Progenitor cell of endocrine pancreas (in vitro differentiated cells): ENCODE measurements at regions not wholly inside any gene's neighbourhood (a gene's known extent, or its start where the extent isn't known, plus 50 kb on each side); places are given as distances from the start of the nearest gene placed in this dataset.

Source experiments
- DNase-seq: peaks from one replicate; pipeline ENCODE4 v3.0.0; 2021; ENCODE audit warnings: low spot score; ENCODE audit not compliant: unreplicated experiment
- H3K27ac Mint-ChIP-seq: 2 replicates; pipeline ENCODE4 v1.8.0; 2021; ENCODE audit warnings: mild to moderate bottlenecking, moderate library complexity, mixed read lengths
- H3K27me3 Mint-ChIP-seq: 2 replicates; pipeline ENCODE4 v1.8.0; 2021; ENCODE audit warnings: mixed read lengths
- H3K36me3 Mint-ChIP-seq: 2 replicates; pipeline ENCODE4 v1.8.0; 2022; ENCODE audit warnings: mixed read lengths; ENCODE audit not compliant: insufficient read depth
- H3K4me1 Mint-ChIP-seq: 2 replicates; pipeline ENCODE4 v1.8.0; 2021; ENCODE audit warnings: low read depth, mixed read lengths
- H3K4me3 Mint-ChIP-seq: 2 replicates; pipeline ENCODE4 v1.8.0; 2021; ENCODE audit warnings: low read depth, mild to moderate bottlenecking, moderate library complexity, mixed read lengths
- H3K9me3 Mint-ChIP-seq: 2 replicates; pipeline ENCODE4 v1.8.0; 2021; ENCODE audit warnings: low read depth, mixed read lengths
- TF ChIP-seq, protein P1 (sequence below): fragments of 200-600 bp; sonication (generic); IDR thresholded peaks from one replicate; pipeline ENCODE4 v1.5.0; 2021; ENCODE audit warnings: antibody characterized with exemption, mild to moderate bottlenecking; ENCODE audit not compliant: unreplicated experiment

DNA sequence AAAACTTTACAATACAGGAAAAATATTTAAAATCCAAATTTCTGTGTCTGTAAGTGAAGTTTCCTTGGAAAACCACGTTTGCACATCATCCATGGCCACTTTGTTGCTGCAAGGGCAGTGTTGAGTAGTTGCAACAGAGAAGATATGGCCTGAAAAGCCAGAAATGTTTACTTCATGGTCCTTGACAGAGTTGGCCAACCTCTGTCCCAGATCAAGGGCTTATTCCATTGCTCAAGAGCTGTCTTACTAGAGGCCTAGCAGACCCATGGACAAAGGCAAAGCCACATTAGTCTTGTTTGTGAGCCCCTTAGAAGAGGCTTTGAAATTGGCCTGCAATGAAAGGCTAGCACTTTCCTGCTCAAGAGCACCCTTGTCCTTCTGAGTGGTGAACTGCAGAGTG is 119.4 kb downstream of the GAS1 start:
- peaks cover 19% of the 10 kb centered on the region for H3K27me3 Mint-ChIP-seq
- DNase-seq, result no peak
- TF ChIP-seq, protein P1, sequence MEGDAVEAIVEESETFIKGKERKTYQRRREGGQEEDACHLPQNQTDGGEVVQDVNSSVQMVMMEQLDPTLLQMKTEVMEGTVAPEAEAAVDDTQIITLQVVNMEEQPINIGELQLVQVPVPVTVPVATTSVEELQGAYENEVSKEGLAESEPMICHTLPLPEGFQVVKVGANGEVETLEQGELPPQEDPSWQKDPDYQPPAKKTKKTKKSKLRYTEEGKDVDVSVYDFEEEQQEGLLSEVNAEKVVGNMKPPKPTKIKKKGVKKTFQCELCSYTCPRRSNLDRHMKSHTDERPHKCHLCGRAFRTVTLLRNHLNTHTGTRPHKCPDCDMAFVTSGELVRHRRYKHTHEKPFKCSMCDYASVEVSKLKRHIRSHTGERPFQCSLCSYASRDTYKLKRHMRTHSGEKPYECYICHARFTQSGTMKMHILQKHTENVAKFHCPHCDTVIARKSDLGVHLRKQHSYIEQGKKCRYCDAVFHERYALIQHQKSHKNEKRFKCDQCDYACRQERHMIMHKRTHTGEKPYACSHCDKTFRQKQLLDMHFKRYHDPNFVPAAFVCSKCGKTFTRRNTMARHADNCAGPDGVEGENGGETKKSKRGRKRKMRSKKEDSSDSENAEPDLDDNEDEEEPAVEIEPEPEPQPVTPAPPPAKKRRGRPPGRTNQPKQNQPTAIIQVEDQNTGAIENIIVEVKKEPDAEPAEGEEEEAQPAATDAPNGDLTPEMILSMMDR, result no peak
- no peaks in the 10 kb centered on the region for H3K36me3 Mint-ChIP-seq
- H3K4me3 Mint-ChIP-seq, result no peak overlapping the region
- no peaks in the 10 kb centered on the region for H3K4me1 Mint-ChIP-seq
- H3K9me3 Mint-ChIP-seq, result no peaks in the 10 kb centered on the region
- H3K27ac Mint-ChIP-seq, result no peak overlapping the region

DNA sequence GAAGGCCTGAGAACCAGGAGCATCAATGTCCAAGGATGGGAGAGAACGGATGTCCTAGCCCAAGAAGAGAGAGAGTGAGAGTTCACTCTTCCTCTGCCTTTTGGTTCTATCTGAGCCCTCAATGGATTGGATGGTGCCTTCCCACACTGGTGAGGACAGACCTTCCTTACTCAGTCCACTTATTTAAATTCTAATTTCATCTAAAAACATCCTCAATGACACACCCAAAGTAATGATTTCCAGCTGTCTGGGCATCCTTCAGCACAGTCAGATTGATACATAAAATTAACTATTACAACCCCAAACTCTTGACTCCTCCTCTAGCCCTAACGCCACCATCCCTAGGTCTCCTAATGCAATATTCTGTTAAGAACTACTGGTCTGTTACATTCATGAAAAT is 122.0 kb downstream of the GAS1 start:
- H3K9me3 Mint-ChIP-seq, result no peaks in the 10 kb centered on the region
- H3K36me3 Mint-ChIP-seq, result no peaks in the 10 kb centered on the region
- no peak overlapping the region for H3K27ac Mint-ChIP-seq
- peaks cover 19% of the 10 kb centered on the region for H3K27me3 Mint-ChIP-seq
- H3K4me3 Mint-ChIP-seq, result no peak overlapping the region
- TF ChIP-seq, protein P1, result no peak
- no peaks in the 10 kb centered on the region for H3K4me1 Mint-ChIP-seq
- DNase-seq, result no peak

DNA sequence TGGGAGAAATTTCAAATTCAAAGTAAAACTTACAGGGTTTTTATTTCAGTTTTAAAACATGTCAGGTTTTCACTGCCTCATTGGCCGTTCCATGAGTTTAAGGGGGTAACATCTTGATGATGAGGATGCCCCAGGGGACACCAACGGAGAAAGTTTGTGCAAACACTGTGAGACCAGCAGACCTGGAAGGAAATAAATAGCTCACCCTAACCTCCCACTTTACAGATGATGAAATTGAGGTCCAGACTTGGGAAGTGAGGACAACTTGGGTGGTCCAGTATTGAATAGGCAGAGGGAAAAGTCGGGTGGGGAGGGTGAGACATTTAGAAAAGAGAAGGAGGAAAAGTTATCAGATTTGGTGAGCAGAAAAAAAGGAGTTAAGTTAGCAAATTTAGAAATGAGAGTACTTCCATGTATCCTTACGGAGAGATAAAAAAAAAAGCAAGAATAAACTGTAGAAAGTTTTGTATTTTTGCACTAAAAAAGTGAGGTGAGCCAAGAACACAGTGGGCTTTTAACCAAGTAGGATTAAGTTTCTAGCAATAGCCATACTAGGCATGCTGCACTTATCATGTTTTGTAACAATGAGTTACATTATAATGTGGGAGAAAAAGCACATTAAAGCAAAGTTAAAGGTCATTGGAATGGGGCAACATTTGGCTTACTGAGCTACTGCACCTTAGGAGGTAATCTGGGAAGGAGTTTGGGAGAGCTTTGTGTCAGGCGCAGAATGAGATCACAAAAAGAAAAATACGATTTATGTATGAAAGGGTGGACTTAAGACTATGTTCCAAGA is 125.1 kb downstream of the GAS1 start:
- H3K4me1 Mint-ChIP-seq, result no peaks in the 10 kb centered on the region

DNA sequence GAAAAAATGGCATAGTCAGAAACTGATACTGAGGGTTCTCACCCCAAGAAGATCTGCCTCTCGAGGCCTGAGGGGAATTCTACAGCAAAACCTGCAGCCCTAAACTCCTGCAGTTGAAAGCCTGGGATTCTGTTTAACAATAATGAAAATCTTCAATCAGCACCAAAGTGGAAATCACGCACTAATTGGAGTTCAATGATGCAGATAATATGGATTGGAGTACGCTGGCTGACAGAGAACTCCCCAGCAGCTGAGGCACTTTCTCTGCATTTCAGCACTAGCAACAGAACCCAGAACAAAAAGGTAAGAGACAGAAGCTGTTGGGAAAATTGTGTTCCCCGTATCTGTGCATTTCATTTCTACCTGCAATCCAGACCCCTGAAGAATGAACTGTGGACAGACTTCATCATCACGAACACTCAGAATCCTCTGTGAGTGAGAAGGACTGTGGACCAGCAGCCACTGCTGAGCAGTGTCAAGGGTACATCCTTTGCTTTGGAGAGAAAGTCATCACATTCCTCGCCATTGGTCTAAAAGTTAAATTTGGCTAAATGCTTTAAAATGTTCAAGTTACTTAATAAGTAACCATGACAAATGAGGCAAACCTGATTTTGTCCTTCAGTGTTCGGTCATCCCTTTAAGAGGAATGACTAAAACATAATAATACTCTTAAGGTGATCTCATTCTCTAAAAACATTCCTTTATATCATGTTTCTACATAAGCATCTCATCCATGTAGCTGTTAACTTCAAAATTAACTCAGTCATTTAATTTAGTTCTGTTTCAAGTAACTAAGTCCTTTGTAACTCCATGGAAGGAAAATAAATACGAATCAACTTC is 126.1 kb downstream of the GAS1 start:
- DNase-seq, result no peak
- H3K27ac Mint-ChIP-seq, result no peak overlapping the region
- no peaks in the 10 kb centered on the region for H3K36me3 Mint-ChIP-seq
- H3K27me3 Mint-ChIP-seq, result peaks cover 12% of the 10 kb centered on the region
- no peaks in the 10 kb centered on the region for H3K9me3 Mint-ChIP-seq
- TF ChIP-seq, protein P1, result no peak
- no peak overlapping the region for H3K4me3 Mint-ChIP-seq
- H3K4me1 Mint-ChIP-seq, result no peaks in the 10 kb centered on the region

More for the DNA sequence above, 125.1 kb downstream of the GAS1 start:
- Mint-ChIP-seq H3K27ac (no peak overlapping the region), H3K4me3 (no peak overlapping the region), H3K27me3 (peaks cover 19% of the 10 kb centered on the region), H3K36me3 (no peaks in the 10 kb centered on the region), H3K9me3 (no peaks in the 10 kb centered on the region)
- TF ChIP-seq, protein P1, result no peak
- no peak for DNase-seq

DNA sequence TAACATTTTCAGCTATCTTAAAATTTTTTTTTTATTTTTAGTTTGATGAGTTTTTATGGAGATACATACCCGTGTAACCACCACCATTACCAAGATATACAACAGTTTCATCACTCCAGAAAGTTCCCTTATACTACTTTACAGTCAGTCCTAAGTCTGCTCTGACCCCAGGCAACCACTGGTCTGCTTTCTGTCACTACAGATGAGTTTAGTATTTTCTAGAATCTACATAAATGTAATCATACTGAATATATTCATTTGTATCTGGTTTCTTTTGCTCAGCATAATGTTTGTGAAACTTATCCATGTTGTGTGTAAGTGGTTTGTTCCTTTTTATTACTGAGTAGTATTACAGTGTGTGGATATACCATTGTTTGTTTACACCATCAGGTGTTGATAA is 127.8 kb downstream of the GAS1 start:
- peaks cover 3% of the 10 kb centered on the region for H3K27me3 Mint-ChIP-seq
- H3K4me3 Mint-ChIP-seq, result no peak overlapping the region
- no peaks in the 10 kb centered on the region for H3K4me1 Mint-ChIP-seq
- H3K27ac Mint-ChIP-seq, result no peak overlapping the region
- no peaks in the 10 kb centered on the region for H3K9me3 Mint-ChIP-seq
- no peak for DNase-seq
- TF ChIP-seq, protein P1, result no peak
- no peaks in the 10 kb centered on the region for H3K36me3 Mint-ChIP-seq
